ENCODE measurements at regions not wholly inside any gene's neighbourhood (a gene's known extent, or its start where the extent isn't known, plus 50 kb on each side); places are given as distances from the start of the nearest gene placed in this dataset.

DNA sequence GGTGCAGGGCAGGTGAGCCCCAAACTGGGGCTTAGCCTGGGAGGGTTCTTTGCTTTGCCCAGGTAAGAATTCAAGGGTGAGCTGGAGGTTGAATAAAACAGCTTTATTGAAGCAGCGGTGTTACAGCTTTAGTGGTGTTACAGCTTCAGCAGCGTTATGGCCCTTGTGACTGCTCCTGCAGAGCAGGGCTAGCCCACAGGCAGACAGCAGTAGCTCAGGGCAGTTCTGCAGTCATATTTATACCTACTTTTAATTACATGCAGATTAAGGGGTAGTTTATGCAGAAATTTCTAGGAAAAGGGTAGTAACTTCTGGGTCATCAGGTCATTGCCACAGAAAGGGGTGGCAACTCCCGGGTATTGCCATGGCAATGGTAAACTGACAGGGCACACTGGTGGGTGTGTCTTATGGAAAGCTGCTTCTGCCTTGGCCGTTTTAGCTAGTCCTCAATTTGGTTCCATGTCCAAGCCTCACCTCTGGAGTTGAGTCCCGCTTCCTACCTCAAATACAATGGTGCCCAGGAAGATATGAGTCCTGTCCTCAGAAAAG lies 78.2 kb downstream of the THNSL2 start:
- TF ChIP-seq, protein P1, sequence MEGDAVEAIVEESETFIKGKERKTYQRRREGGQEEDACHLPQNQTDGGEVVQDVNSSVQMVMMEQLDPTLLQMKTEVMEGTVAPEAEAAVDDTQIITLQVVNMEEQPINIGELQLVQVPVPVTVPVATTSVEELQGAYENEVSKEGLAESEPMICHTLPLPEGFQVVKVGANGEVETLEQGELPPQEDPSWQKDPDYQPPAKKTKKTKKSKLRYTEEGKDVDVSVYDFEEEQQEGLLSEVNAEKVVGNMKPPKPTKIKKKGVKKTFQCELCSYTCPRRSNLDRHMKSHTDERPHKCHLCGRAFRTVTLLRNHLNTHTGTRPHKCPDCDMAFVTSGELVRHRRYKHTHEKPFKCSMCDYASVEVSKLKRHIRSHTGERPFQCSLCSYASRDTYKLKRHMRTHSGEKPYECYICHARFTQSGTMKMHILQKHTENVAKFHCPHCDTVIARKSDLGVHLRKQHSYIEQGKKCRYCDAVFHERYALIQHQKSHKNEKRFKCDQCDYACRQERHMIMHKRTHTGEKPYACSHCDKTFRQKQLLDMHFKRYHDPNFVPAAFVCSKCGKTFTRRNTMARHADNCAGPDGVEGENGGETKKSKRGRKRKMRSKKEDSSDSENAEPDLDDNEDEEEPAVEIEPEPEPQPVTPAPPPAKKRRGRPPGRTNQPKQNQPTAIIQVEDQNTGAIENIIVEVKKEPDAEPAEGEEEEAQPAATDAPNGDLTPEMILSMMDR (conservative IDR thresholded peaks at IDR 0.05 in 1 of 2, IDR thresholded peaks at IDR 0.05 in 1 of 2; ENCODE audit: low read depth in 1 of 2, low read length in 2 of 2): no peak
- no peak for TF ChIP-seq EZH2 (IDR thresholded peaks at IDR 0.05; ENCODE audit: low read length, missing control alignments)
